22Rv1 (cell line): ENCODE measurements at regions not wholly inside any gene's neighbourhood (a gene's known extent, or its start where the extent isn't known, plus 50 kb on each side); places are given as distances from the start of the nearest gene placed in this dataset.

Experiments used
- H3K27ac ChIP-seq: fragments of 450-650 bp; 2 replicates; pipeline ENCODE4 v1.5.1; 2017
- ZFX ChIP-seq: fragments of 450-650 bp; IDR thresholded peaks from 2 replicates; pipeline ENCODE4 v1.6.1; 2017; ENCODE audit warnings: antibody characterized with exemption, borderline replicate concordance
- TF ChIP-seq, protein P1 (sequence below): fragments of 450-650 bp; IDR thresholded peaks from 2 replicates; pipeline ENCODE4 v1.5.1; 2017; ENCODE audit warnings: mild to moderate bottlenecking

- TF ChIP-seq ZFX, result no peak
- TF ChIP-seq, protein P1, sequence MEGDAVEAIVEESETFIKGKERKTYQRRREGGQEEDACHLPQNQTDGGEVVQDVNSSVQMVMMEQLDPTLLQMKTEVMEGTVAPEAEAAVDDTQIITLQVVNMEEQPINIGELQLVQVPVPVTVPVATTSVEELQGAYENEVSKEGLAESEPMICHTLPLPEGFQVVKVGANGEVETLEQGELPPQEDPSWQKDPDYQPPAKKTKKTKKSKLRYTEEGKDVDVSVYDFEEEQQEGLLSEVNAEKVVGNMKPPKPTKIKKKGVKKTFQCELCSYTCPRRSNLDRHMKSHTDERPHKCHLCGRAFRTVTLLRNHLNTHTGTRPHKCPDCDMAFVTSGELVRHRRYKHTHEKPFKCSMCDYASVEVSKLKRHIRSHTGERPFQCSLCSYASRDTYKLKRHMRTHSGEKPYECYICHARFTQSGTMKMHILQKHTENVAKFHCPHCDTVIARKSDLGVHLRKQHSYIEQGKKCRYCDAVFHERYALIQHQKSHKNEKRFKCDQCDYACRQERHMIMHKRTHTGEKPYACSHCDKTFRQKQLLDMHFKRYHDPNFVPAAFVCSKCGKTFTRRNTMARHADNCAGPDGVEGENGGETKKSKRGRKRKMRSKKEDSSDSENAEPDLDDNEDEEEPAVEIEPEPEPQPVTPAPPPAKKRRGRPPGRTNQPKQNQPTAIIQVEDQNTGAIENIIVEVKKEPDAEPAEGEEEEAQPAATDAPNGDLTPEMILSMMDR, result no peak
- H3K27ac ChIP-seq, result no peak overlapping the region
Observed at GRCh38 chr10:10156917-10157600, 860.6 kb upstream of the CELF2 start.

DNA sequence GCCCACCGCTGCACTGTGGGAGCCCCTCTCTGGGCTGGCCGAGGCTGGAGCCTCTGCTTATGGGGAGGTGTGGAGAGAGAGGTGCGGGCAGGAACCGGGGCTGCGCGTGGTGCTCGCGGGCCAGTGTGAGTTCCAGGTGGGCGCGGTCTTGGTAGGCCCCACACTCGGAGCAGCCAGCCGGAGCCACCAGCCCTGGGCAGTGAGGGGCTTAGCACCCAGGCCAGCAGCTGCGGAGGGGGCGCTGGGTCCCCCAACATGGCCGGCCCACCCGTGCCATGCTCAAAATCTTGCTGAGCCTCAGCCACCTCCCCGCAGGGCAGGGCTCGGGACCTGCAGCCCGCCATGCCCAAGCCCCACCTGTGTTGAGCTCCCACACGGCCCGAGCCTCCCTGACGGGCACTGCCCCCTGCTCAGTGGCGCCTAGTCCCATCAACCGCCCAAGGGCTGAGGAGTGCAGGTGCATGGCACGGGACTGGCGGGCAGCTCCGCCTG is 856.8 kb upstream of the CELF2 start:
- no peak for TF ChIP-seq ZFX
- TF ChIP-seq, protein P1, result no peak
- no peak overlapping the region for H3K27ac ChIP-seq

DNA sequence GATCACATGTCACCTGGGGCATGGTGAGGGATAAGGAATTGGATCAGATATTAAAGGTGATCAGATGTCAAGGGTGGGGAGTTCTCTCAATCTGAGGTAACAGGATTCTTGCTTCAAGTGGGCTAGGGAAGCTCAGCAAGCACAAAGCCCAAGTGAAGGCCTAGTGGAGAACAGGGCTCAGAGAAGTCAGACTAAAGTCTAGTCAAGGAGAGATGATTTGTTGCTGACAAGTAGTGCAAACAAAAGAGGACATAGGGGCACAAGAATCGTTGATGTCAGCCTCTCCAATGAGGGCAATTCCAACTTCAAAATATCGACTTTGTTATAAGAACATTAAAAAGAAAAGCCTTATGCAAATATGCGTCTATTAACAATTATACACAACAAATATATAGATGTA is 852.8 kb upstream of the CELF2 start:
- TF ChIP-seq, protein P1, result no peak
- no peak for TF ChIP-seq ZFX
- no peak overlapping the region for H3K27ac ChIP-seq

DNA sequence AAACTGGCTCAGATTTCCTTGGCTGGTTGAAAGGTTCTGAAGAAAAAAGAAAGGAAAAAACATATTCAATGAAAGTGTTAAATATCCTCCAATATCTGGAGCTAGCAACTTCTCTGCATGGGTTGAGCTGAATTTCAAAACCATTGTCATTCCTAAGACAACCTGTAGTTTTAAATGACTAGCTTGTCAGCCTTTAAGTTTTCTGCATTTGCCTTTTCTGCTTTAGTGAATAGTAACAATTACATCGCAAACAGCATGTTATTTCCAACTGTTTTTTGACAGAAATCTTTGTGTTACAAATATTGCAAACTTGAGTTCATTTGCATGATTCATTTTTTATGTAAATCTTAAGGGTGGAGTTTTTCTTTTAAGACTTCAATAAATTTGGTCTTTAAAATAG is 852.3 kb upstream of the CELF2 start:
- no peak for TF ChIP-seq ZFX
- TF ChIP-seq, protein P1, result no peak
- H3K27ac ChIP-seq, result no peak overlapping the region

GRCh38 chr10:10178476-10178875 is 839.2 kb upstream of the CELF2 start:
- no peak overlapping the region for H3K27ac ChIP-seq
- TF ChIP-seq, protein P1, result no peak
- TF ChIP-seq ZFX, result no peak

GRCh38 chr10:10193848-10194247 is 823.8 kb upstream of the CELF2 start:
- no peak overlapping the region for H3K27ac ChIP-seq
- TF ChIP-seq, protein P1, result no peak
- no peak for TF ChIP-seq ZFX

DNA sequence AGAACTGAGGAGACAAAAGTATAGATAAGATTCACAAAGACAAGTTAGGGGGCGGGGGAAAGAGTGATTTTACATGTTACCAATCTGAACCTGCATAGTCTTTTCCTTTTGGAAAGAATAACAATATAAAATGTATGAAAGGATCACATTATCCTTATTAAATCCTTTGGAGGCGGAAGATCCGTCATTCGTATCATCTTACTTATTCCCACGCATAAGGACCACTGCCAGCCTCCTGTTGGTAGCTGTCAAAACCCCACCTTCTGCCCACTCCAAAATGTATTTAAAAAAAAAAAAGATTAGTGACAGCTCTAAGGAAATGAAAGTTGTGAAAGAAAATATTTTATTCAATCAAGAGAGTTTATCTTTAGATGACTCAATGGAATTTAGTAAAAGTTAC is 821.0 kb upstream of the CELF2 start:
- TF ChIP-seq, protein P1, result no peak
- no peak for TF ChIP-seq ZFX
- no peak overlapping the region for H3K27ac ChIP-seq
